IMR-90 (cell line): ENCODE measurements at regions not wholly inside any gene's neighbourhood (a gene's known extent, or its start where the extent isn't known, plus 50 kb on each side); places are given as distances from the start of the nearest gene placed in this dataset.

Experiments
- ATAC-seq: fragments of 200-7000 bp; cut with Tn5 transposase; 2 replicates; pipeline ENCODE4 v1.9.1; 2020; ENCODE audit warnings: low read depth, mild to moderate bottlenecking, moderate library complexity
- BruUV-seq: library from RNA; stranded (reverse); fragments of 400-500 nt; replicated peaks from 2 replicates; lab custom pipeline; 2021; lab: Mats Ljungman, UMichigan
- CTCF ChIA-PET: fragments of 300-600 bp; formaldehyde crosslinking; extraction: SDS; loops from one replicate; lab custom pipeline; 2021; ENCODE audit warnings: antibody characterized with exemption; lab: Yijun Ruan, JAX
- POLR2A ChIA-PET: fragments of 300-600 bp; sonication (Branson Sonifier 250); formaldehyde crosslinking; loops from one replicate; lab custom pipeline; 2022; ENCODE audit warnings: antibody characterized with exemption; ENCODE audit not compliant: unreplicated experiment; lab: Charles Lee
- DNase-seq: peaks from one replicate; pipeline ENCODE4 v3.0.0; 2013
- H2AFZ ChIP-seq: replicated peaks from 2 replicates; pipeline ENCODE3; 2013; ENCODE audit warnings: low read length, mild to moderate bottlenecking; ENCODE audit not compliant: poor library complexity
- H2AK5ac ChIP-seq: 2 replicates; pipeline ENCODE4 v1.6.1; 2013; ENCODE audit warnings: low read depth, low read length, inconsistent platforms
- H2AK9ac ChIP-seq: replicated peaks from 2 replicates; pipeline ENCODE3; 2013; ENCODE audit warnings: mild to moderate bottlenecking, low read depth, low read length, moderate library complexity; ENCODE audit not compliant: poor library complexity
- H2BK120ac ChIP-seq: 2 replicates; pipeline ENCODE4 v1.6.1; 2013; ENCODE audit warnings: low read depth, low read length, inconsistent platforms
- H2BK15ac ChIP-seq: 3 replicates; pipeline ENCODE4 v1.6.1; 2013; ENCODE audit warnings: low read depth, low read length, inconsistent platforms
- H2BK20ac ChIP-seq: 2 replicates; pipeline ENCODE4 v1.6.1; 2013; ENCODE audit warnings: low read depth, mild to moderate bottlenecking, inconsistent platforms, low read length, moderate library complexity
- H2BK5ac ChIP-seq: 2 replicates; pipeline ENCODE4 v1.6.1; 2013; ENCODE audit warnings: mild to moderate bottlenecking, low read depth, low read length, inconsistent platforms; ENCODE audit not compliant: poor library complexity, severe bottlenecking
- H3K14ac ChIP-seq: replicated peaks from 2 replicates; pipeline ENCODE4 v1.6.1; 2013; ENCODE audit warnings: low read depth, low read length, inconsistent platforms
- H3K18ac ChIP-seq: 2 replicates; pipeline ENCODE4 v1.6.1; 2013; ENCODE audit warnings: low read depth, low read length, control low read depth
- H3K23ac ChIP-seq: 2 replicates; pipeline ENCODE4 v1.6.1; 2013; ENCODE audit warnings: low read depth, low read length, inconsistent platforms
- H3K27ac ChIP-seq: 2 replicates; pipeline ENCODE4 v1.5.1; 2013; ENCODE audit warnings: mild to moderate bottlenecking, control low read depth, low read length; ENCODE audit not compliant: insufficient read depth
- H3K27me3 ChIP-seq: 2 replicates; pipeline ENCODE4 v1.6.1; 2013; ENCODE audit warnings: low read length; ENCODE audit not compliant: control insufficient read depth, insufficient read depth
- H3K36me3 ChIP-seq: 2 replicates; pipeline ENCODE4 v1.6.1; 2013; ENCODE audit warnings: low read length, mixed read lengths; ENCODE audit not compliant: control insufficient read depth, insufficient read depth
- H3K4ac ChIP-seq: 2 replicates; pipeline ENCODE4 v1.6.1; 2013; ENCODE audit warnings: low read depth, low read length, inconsistent platforms
- H3K4me1 ChIP-seq: 2 replicates; pipeline ENCODE4 v1.6.1; 2013; ENCODE audit warnings: low read length, mixed read lengths; ENCODE audit not compliant: control insufficient read depth, insufficient read depth
- H3K4me2 ChIP-seq: 2 replicates; pipeline ENCODE4 v1.6.1; 2013; ENCODE audit warnings: low read depth, mild to moderate bottlenecking, control low read depth, low read length, moderate library complexity
- H3K4me3 ChIP-seq: 2 replicates; pipeline ENCODE4 v1.5.1; 2013; ENCODE audit warnings: low read depth, mild to moderate bottlenecking, control low read depth, low read length, moderate library complexity; ENCODE audit not compliant: insufficient read depth
- H3K56ac ChIP-seq: 2 replicates; pipeline ENCODE4 v1.6.1; 2013; ENCODE audit warnings: low read length, inconsistent platforms; ENCODE audit not compliant: insufficient read depth; ENCODE audit errors: extremely low read depth
- H3K79me1 ChIP-seq, 2 experiments: 2 replicates each; pipeline ENCODE4 v1.6.1; 2013; ENCODE audit warnings: low read length in 2 of 2, inconsistent platforms in 1 of 2, low read depth in 1 of 2
- H3K9ac ChIP-seq: 2 replicates; pipeline ENCODE4 v1.6.1; 2013; ENCODE audit warnings: low read depth, low read length, control low read depth
- H3K9me1 ChIP-seq: 2 replicates; pipeline ENCODE4 v1.6.1; 2013; ENCODE audit warnings: low read length, inconsistent platforms; ENCODE audit not compliant: insufficient read depth
- H3K9me3 ChIP-seq: 2 replicates; pipeline ENCODE4 v1.6.1; 2013; ENCODE audit warnings: low read length; ENCODE audit not compliant: control insufficient read depth, insufficient read depth
- H4K20me1 ChIP-seq: 2 replicates; pipeline ENCODE4 v1.6.1; 2013; ENCODE audit warnings: low read length, inconsistent platforms; ENCODE audit not compliant: insufficient read depth
- H4K5ac ChIP-seq: 2 replicates; pipeline ENCODE4 v1.6.1; 2013; ENCODE audit warnings: mild to moderate bottlenecking, low read depth, low read length, control low read depth
- H4K8ac ChIP-seq, 2 experiments: 2 replicates each; pipeline ENCODE4 v1.6.1; 2013; ENCODE audit warnings: low read depth in 2 of 2, low read length in 2 of 2, control low read depth in 1 of 2, inconsistent platforms in 1 of 2
- H4K91ac ChIP-seq: 2 replicates; pipeline ENCODE4 v1.6.1; 2013; ENCODE audit warnings: low read depth, low read length, inconsistent platforms; ENCODE audit not compliant: insufficient read depth
- MAZ ChIP-seq: IDR thresholded peaks from 2 replicates; pipeline ENCODE4 v1.6.1; 2012; ENCODE audit warnings: low read depth, mild to moderate bottlenecking, low read length, improper control_type of control experiment, moderate library complexity, borderline replicate concordance
- WGBS, 2 experiments: methylation state at CpG; one replicate each; pipeline versions ENCODE4 v1.1.5 to v1.1.7; 2013; ENCODE audit warnings: missing lambda C conversion rate in 2 of 2; ENCODE audit not compliant: insufficient read length in 1 of 2; ENCODE audit errors: extremely low coverage in 2 of 2; 5-methylcytosine and 5-hydroxymethylcytosine counted together
- dilution Hi-C: fragments of 300-500 bp; cut with HindIII; formaldehyde crosslinking; loops from one replicate; pipeline ENCODE4 v1.14.3; 2018; ENCODE audit warnings: low sequenced_read_pairs; ENCODE audit not compliant: unreplicated experiment
- in situ Hi-C: fragments of 300-500 bp; cut with MboI; formaldehyde crosslinking; loops from 3 replicates; pipeline ENCODE4 v1.14.3; 2019; ENCODE audit warnings: low sequenced_read_pairs, inconsistent platforms, mixed read lengths
- intact Hi-C: fragments of 100-400 bp; cut with micrococcal nuclease; formaldehyde crosslinking; loops from 2 replicates; pipeline ENCODE4 v1.10.0; 2022

GRCh38 chr2:58535182-58535581 is 294.1 kb upstream of the FANCL start:
- no peak overlapping the region for H4K8ac ChIP-seq
- in situ Hi-C loops, result no loop called here

More at GRCh38 chr2:58535182-58535581, 294.1 kb upstream of the FANCL start:
- H3K56ac ChIP-seq, result no peak overlapping the region; the same call in 1 of the 2 replicates
- H3K23ac ChIP-seq, result no peak overlapping the region
- no peak overlapping the region for H3K18ac ChIP-seq
- no peak for ATAC-seq
- H3K9ac ChIP-seq, result no peak overlapping the region
- no TSS peak for BruUV-seq
- ChIA-PET POLR2A (no interaction called here), CTCF (no interaction called here)
- H3K9me3 ChIP-seq, result no peaks in the 10 kb centered on the region
- WGBS, 2 experiments, result no CpG with 5 or more reads among the region's 1 CpG
- no peaks in the 10 kb centered on the region for H4K20me1 ChIP-seq
- H2AK5ac ChIP-seq, result no peak overlapping the region
- H3K4me2 ChIP-seq, result no peak overlapping the region
- no peak overlapping the region for H2BK15ac ChIP-seq
- H3K4me1 ChIP-seq, result no peaks in the 10 kb centered on the region
- no peak overlapping the region for H2BK120ac ChIP-seq
- no peaks in the 10 kb centered on the region for H3K79me1 ChIP-seq
- no peak overlapping the region for H3K27ac ChIP-seq
- H3K4ac ChIP-seq, result no peak overlapping the region
- DNase-seq, result no peak
- H3K9me1 ChIP-seq, result no peaks in the 10 kb centered on the region
- H4K91ac ChIP-seq, result no peak overlapping the region
- no peaks in the 10 kb centered on the region for H3K27me3 ChIP-seq
- intact Hi-C loops (no loop called here), dilution Hi-C loops (no loop called here)
- no peak overlapping the region for H2BK20ac ChIP-seq
- no peak overlapping the region for H4K5ac ChIP-seq
- no peaks in the 10 kb centered on the region for H3K36me3 ChIP-seq
- H3K14ac ChIP-seq, result no peak overlapping the region
- H3K4me3 ChIP-seq, result no peak overlapping the region
- no peak overlapping the region for H2BK5ac ChIP-seq
- no peak overlapping the region for H2AFZ ChIP-seq
- TF ChIP-seq MAZ, result no peak
- H2AK9ac ChIP-seq, result no peak overlapping the region
